ENCODE measurements at regions not wholly inside any gene's neighbourhood (a gene's known extent, or its start where the extent isn't known, plus 50 kb on each side); places are given as distances from the start of the nearest gene placed in this dataset.
A peak's percentile ranks its signal among the peaks of the same experiment; 100 is the strongest.

DNA sequence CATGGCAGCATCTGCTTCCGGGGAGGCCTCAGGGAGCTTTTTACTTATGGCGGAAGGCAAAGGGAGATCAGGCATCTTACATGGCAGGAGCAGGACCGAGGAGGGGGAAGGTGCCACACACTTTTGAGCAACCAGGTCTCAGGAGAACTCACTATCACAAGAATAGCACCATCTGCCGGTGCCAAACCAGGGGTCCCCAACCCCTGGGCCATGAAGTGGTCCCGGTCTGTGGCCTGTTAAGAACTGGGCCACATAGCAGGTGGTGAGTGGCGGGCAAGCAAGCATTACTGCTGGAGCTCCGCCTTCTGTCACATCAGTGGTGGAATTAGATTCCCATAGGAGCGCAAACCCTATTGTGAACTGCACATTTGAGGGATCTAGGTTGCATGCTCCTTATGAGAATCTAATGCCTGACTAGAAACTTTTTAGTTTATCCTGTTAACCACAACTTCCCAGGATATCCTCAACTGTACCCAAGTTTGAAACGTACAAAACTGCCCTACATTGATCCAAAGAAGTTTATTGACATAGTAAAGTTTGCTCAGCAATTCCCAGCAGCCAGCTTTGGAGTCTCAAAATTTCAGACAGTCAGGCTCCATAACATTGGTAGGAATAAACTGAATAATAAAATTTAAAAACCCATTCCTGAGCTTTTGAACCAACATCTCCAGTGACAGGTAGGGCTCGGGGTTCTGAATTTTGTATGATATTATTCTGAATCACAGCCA, 228.4 kb upstream of the TAC1 start:
- intact Hi-C loops (cut with micrococcal nuclease; ENCODE audit: unreplicated experiment) (no loop called here), in situ Hi-C loops (cut with HindIII; ENCODE audit: extremely low pct_ligation_motif_present, low pct_unique_long_range_greater_than_20kb) (no loop called here)
- ATAC-seq (no peak; the same call in 2 of the 3 replicates), FAIRE-seq (no peak), DNase-seq (ENCODE audit: low spot score) (no peak)
- H3K9ac ChIP-seq (ENCODE audit: insufficient read depth, low read depth, low read length) = no peak overlapping the region
- H2AFZ ChIP-seq (ENCODE audit: low read length) = no peak overlapping the region
- H4K20me1 ChIP-seq (ENCODE audit: insufficient read depth, low read length) = no peaks in the 10 kb centered on the region
- H3K27ac ChIP-seq (ENCODE audit: extremely low read length, insufficient read depth, low read length) = no peak overlapping the region
- 25% methylated on average over 7 of the region's 10 CpGs for WGBS (ENCODE audit: low lambda C conversion rate)
- H3K9me3 ChIP-seq (ENCODE audit: low read length) = no peaks in the 10 kb centered on the region
- H3K4me1 ChIP-seq (ENCODE audit: insufficient read depth, low read length) = no peaks in the 10 kb centered on the region
- ChIA-PET POLR2A (no interaction called here), CTCF (ENCODE audit: low intra/inter-chr PET ratio, low total read pairs) (no interaction called here)
- TF ChIP-seq ZNF883 (CRISPR knock-in tag; IDR thresholded peaks at IDR 0.05; ENCODE audit: not compliant biosample characterization) = no peak
- TF ChIP-seq, protein P1, sequence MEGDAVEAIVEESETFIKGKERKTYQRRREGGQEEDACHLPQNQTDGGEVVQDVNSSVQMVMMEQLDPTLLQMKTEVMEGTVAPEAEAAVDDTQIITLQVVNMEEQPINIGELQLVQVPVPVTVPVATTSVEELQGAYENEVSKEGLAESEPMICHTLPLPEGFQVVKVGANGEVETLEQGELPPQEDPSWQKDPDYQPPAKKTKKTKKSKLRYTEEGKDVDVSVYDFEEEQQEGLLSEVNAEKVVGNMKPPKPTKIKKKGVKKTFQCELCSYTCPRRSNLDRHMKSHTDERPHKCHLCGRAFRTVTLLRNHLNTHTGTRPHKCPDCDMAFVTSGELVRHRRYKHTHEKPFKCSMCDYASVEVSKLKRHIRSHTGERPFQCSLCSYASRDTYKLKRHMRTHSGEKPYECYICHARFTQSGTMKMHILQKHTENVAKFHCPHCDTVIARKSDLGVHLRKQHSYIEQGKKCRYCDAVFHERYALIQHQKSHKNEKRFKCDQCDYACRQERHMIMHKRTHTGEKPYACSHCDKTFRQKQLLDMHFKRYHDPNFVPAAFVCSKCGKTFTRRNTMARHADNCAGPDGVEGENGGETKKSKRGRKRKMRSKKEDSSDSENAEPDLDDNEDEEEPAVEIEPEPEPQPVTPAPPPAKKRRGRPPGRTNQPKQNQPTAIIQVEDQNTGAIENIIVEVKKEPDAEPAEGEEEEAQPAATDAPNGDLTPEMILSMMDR (CRISPR knock-in tag; IDR thresholded peaks at IDR 0.05) = 0 out of 2 replicates have a peak, but pooled peaks have one; percentile 5
- TF ChIP-seq KAT2B (IDR thresholded peaks at IDR 0.05; ENCODE audit: borderline replicate concordance, low read depth, low read length) = no peak
- TF ChIP-seq ZNF557 (CRISPR knock-in tag; IDR thresholded peaks at IDR 0.05) = no peak
- BruUV-seq (replicated peaks) = no TSS peak
- H3K27me3 ChIP-seq (ENCODE audit: control insufficient read depth in 1 of 2, insufficient read depth in 2 of 2, low read length in 2 of 2) = no peaks in the 10 kb centered on the region
- no peaks in the 10 kb centered on the region for H3K79me2 ChIP-seq (ENCODE audit: insufficient read depth, low read length)
- no peaks in the 10 kb centered on the region for H3K36me3 ChIP-seq (replicated peaks in 1 of 2; ENCODE audit: control insufficient read depth in 1 of 2, insufficient read depth in 2 of 2, low read length in 2 of 2)
- H3K4me3 ChIP-seq (replicated peaks in 1 of 3; ENCODE audit: insufficient read depth in 1 of 3, low read depth in 2 of 3, low read length in 3 of 3) = no peak overlapping the region
- no peak overlapping the region for H3K4me2 ChIP-seq (ENCODE audit: low read depth, low read length)

DNA sequence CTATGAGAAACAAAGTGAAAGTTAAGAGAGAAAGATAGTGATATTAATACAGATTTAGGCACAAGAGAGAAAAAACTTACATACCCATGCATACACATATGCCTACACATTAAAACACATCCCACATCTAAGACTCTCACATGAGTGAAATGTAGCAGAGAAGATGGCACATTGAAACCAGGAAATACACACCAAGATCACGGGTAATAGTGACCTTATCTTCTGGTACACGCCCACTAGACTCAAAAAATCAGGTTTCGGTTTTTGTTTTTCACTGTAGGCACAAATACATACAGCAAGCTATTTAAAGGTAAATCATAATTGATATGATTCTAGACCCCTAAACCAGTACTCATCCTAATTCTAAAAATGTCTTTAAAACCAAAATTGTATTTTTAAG, 225.2 kb upstream of the TAC1 start:
- H3K79me2 ChIP-seq (ENCODE audit: insufficient read depth, low read length) = no peaks in the 10 kb centered on the region
- no peaks in the 10 kb centered on the region for H4K20me1 ChIP-seq (ENCODE audit: insufficient read depth, low read length)
- intact Hi-C loops (cut with micrococcal nuclease; ENCODE audit: unreplicated experiment) = no loop called here
- ATAC-seq = no peak
- H3K9me3 ChIP-seq (ENCODE audit: low read length) = no peaks in the 10 kb centered on the region
- H3K36me3 ChIP-seq (replicated peaks in 1 of 2; ENCODE audit: control insufficient read depth in 1 of 2, insufficient read depth in 2 of 2, low read length in 2 of 2) = no peaks in the 10 kb centered on the region
- H3K4me1 ChIP-seq (ENCODE audit: insufficient read depth, low read length) = no peaks in the 10 kb centered on the region
- WGBS (ENCODE audit: low lambda C conversion rate) = 16% methylated on average over 3 of the region's 3 CpGs
- H3K27ac ChIP-seq (ENCODE audit: extremely low read length, insufficient read depth, low read length) = no peak overlapping the region
- DNase-seq (ENCODE audit: low spot score) = no peak
- CTCF ChIA-PET (ENCODE audit: low intra/inter-chr PET ratio, low total read pairs) = no interaction called here
- TF ChIP-seq, protein P2, sequence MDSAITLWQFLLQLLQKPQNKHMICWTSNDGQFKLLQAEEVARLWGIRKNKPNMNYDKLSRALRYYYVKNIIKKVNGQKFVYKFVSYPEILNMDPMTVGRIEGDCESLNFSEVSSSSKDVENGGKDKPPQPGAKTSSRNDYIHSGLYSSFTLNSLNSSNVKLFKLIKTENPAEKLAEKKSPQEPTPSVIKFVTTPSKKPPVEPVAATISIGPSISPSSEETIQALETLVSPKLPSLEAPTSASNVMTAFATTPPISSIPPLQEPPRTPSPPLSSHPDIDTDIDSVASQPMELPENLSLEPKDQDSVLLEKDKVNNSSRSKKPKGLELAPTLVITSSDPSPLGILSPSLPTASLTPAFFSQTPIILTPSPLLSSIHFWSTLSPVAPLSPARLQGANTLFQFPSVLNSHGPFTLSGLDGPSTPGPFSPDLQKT (CRISPR knock-in tag; IDR thresholded peaks at IDR 0.05; ENCODE audit: borderline replicate concordance) = no peak
- TF ChIP-seq ZNF75D (CRISPR knock-in tag; IDR thresholded peaks at IDR 0.05; ENCODE audit: borderline replicate concordance) = no peak
- no peak for TF ChIP-seq JUN (CRISPR knock-in tag; IDR thresholded peaks at IDR 0.05)
- no peak for TF ChIP-seq MIER3 (CRISPR knock-in tag; IDR thresholded peaks at IDR 0.05; ENCODE audit: borderline replicate concordance)
- TF ChIP-seq ZNF678 (CRISPR knock-in tag; IDR thresholded peaks at IDR 0.05) = no peak
- no peak for TF ChIP-seq DMAP1 (CRISPR knock-in tag; IDR thresholded peaks at IDR 0.05)
- TF ChIP-seq ARHGAP35 (CRISPR knock-in tag; IDR thresholded peaks at IDR 0.05; ENCODE audit: borderline replicate concordance) = no peak
- no peak for TF ChIP-seq ZSCAN22 (CRISPR knock-in tag; IDR thresholded peaks at IDR 0.05)
- TF ChIP-seq ELF4 (CRISPR knock-in tag; IDR thresholded peaks at IDR 0.05; ENCODE audit: borderline replicate concordance) = no peak
- TF ChIP-seq TP53 (CRISPR knock-in tag; conservative IDR thresholded peaks at IDR 0.05) = no peak
- no peak for TF ChIP-seq FOXO1 (CRISPR knock-in tag; IDR thresholded peaks at IDR 0.05)
- FAIRE-seq = no peak
- H3K4me2 ChIP-seq (ENCODE audit: low read depth, low read length) = no peak overlapping the region
- no peak overlapping the region for H3K9ac ChIP-seq (ENCODE audit: insufficient read depth, low read depth, low read length)
- no peaks in the 10 kb centered on the region for H3K27me3 ChIP-seq (ENCODE audit: control insufficient read depth in 1 of 2, insufficient read depth in 2 of 2, low read length in 2 of 2)
- POLR2A ChIA-PET = no interaction called here
- in situ Hi-C loops (cut with HindIII; ENCODE audit: extremely low pct_ligation_motif_present, low pct_unique_long_range_greater_than_20kb) = no loop called here
- H3K4me3 ChIP-seq (replicated peaks in 1 of 3; ENCODE audit: insufficient read depth in 1 of 3, low read depth in 2 of 3, low read length in 3 of 3) = no peak overlapping the region
- no TSS peak for BruUV-seq (replicated peaks)
- no peak overlapping the region for H2AFZ ChIP-seq (ENCODE audit: low read length)

All from HepG2 (cell line).